ENCODE measurements at regions not wholly inside any gene's neighbourhood (a gene's known extent, or its start where the extent isn't known, plus 50 kb on each side); places are given as distances from the start of the nearest gene placed in this dataset.

DNA sequence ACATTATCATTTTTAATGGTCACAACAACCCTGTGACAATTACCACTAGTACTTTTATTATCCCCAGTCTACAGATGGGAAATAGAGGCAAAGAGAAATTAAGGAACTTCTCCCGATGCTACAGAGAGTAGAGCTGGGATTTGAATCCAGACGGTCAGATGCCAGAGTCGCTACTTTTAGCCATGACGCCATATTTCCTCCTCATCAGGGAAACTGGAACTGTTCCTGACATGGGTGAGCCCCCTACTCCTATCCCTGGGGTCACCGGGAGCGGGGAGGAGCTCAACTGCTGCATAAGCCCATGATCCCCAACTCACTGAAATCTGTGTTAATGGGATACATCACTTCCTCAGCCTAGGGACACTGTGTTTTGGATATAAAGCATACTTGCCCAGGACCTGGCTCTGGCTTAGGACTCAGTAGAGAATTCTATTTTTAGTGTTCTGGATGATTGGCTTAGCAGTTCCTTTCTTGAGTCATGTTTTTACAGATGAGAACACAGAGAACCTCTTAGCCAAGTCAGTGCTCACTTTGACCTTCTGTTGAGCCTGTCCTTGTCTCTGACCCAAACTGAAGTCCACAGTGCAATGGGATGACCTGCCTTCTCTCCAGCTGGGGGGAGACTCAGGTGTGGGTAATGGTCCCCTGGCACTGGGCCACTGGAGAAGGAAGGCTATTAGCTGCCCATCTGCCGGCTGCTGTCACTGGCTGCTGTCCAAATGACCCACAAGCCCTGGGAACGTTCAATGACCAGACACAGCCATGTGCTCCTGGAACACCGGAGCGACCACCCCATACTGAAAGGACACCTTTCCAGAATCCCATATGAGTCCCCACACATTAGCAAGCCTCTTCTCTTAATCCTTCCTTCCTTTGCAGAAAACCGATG, 90.8 kb upstream of the SHISA3 start:
- ATAC-seq (no peak), FAIRE-seq (no peak), DNase-seq (ENCODE audit: low read depth, low spot score) (no peak)
- Histone ChIP-seq H3K79me2 (ENCODE audit: control insufficient read depth, insufficient read depth, low read length) (no peaks in the 10 kb centered on the region), H3K4me2 (ENCODE audit: control insufficient read depth, insufficient read depth) (no peak overlapping the region), H3K27ac (ENCODE audit: control insufficient read depth, insufficient read depth) (no peak overlapping the region), H3K27me3 (replicated peaks in 1 of 2; ENCODE audit: control insufficient read depth in 2 of 2, insufficient read depth in 2 of 2, low read length in 1 of 2) (no peaks in the 10 kb centered on the region), H3K9ac (ENCODE audit: control insufficient read depth, insufficient read depth, low read length) (no peak overlapping the region), H3K9me3 (replicated peaks; ENCODE audit: control insufficient read depth, insufficient read depth, low read length) (no peaks in the 10 kb centered on the region), H4K20me1 (ENCODE audit: control insufficient read depth, insufficient read depth) (no peaks in the 10 kb centered on the region), H2AFZ (ENCODE audit: control insufficient read depth, low read depth, low read length) (no peak overlapping the region), H3K36me3 (ENCODE audit: control insufficient read depth in 2 of 2, insufficient read depth in 2 of 2, low read length in 1 of 2) (no peaks in the 10 kb centered on the region), H3K4me1 (ENCODE audit: control insufficient read depth, insufficient read depth, low read length) (no peaks in the 10 kb centered on the region), H3K4me3 (no peak overlapping the region)
- intact Hi-C loops (cut with micrococcal nuclease; ENCODE audit: unreplicated experiment) (no loop called here), in situ Hi-C loops (cut with MboI) (no loop called here)
- TF ChIP-seq HDAC2 (IDR thresholded peaks at IDR 0.05): no peak
- no peak for TF ChIP-seq ZNF687 (IDR thresholded peaks at IDR 0.05)
- TF ChIP-seq IRF3 (IDR thresholded peaks at IDR 0.05): no peak
- no peak for TF ChIP-seq KLF5 (IDR thresholded peaks at IDR 0.05; ENCODE audit: partially characterized antibody)
- TF ChIP-seq YY1 (IDR thresholded peaks at IDR 0.05; ENCODE audit: low read depth, low read length): no peak
- no peak for TF ChIP-seq RUNX3 (IDR thresholded peaks at IDR 0.05; ENCODE audit: low read length)
- no peak for TF ChIP-seq STAT1 (conservative IDR thresholded peaks at IDR 0.05)
- TF ChIP-seq NRF1 (conservative IDR thresholded peaks at IDR 0.05; ENCODE audit: low read depth, low read length): no peak
- ChIA-PET CTCF (interaction anchor here (2.8 kb wide), 1 partner anchor 24 kb away, joined by 9 read pairs; no protein-coding TSS in a partner anchor), SMC1A (ENCODE audit: uncharacterized antibody, unreplicated experiment) (interaction anchor here (2.5 kb wide), 1 partner anchor 22 kb away, joined by 7 read pairs; no protein-coding TSS in a partner anchor), RAD21 (ENCODE audit: unreplicated experiment) (no interaction called here), POLR2A (no interaction called here)
- BruUV-seq (replicated peaks): no TSS peak
- WGBS (ENCODE audit: insufficient coverage, insufficient replicate concordance, low lambda C conversion rate, missing lambda C conversion rate): 87% methylated on average over 11 of the region's 11 CpGs
